ENCODE measurements at regions not wholly inside any gene's neighbourhood (a gene's known extent, or its start where the extent isn't known, plus 50 kb on each side); places are given as distances from the start of the nearest gene placed in this dataset.

GRCh38 chr5:154129013-154129412 is 61.5 kb upstream of the GALNT10 start:
- CTCF ChIA-PET: interaction anchor here (1.7 kb wide), 1 partner anchor 15 kb away, joined by 5 read pairs; no protein-coding TSS in a partner anchor
- POLR2A ChIA-PET: no interaction called here
- no peak for DNase-seq (ENCODE audit: extremely low spot score)
- TF ChIP-seq CTCF (IDR thresholded peaks at IDR 0.05; ENCODE audit: control extremely low read depth, extremely low read depth, low read depth, missing control alignments): no peak

GRCh38 chr5:154129921-154130320 is 60.6 kb upstream of the GALNT10 start:
- ChIA-PET CTCF (interaction anchor here (1.7 kb wide), 1 partner anchor 16 kb away, joined by 5 read pairs; no protein-coding TSS in a partner anchor), POLR2A (no interaction called here)
- no peak for DNase-seq (ENCODE audit: extremely low spot score)
- TF ChIP-seq CTCF (IDR thresholded peaks at IDR 0.05; ENCODE audit: control extremely low read depth, extremely low read depth, low read depth, missing control alignments): no peak

GRCh38 chr5:154131817-154132216 is 58.7 kb upstream of the GALNT10 start:
- no peak for DNase-seq (ENCODE audit: extremely low spot score)
- POLR2A ChIA-PET: no interaction called here
- CTCF ChIA-PET: interaction anchor here (0.9 to 1.1 kb wide), 3 partner anchors 16 to 72 kb away, joined by 3 to 5 read pairs (median 3); no protein-coding TSS in a partner anchor
- no peak for TF ChIP-seq CTCF (IDR thresholded peaks at IDR 0.05; ENCODE audit: control extremely low read depth, extremely low read depth, low read depth, missing control alignments)

- ChIA-PET CTCF (no interaction called here), POLR2A (no interaction called here)
- no peak for TF ChIP-seq CTCF (IDR thresholded peaks at IDR 0.05; ENCODE audit: control extremely low read depth, extremely low read depth, low read depth, missing control alignments)
These were observed 57.7 kb upstream of the GALNT10 start for GRCh38 chr5:154132718-154133307.

GRCh38 chr5:154133591-154133990 is 56.9 kb upstream of the GALNT10 start:
- no peak for DNase-seq (ENCODE audit: extremely low spot score)
- no peak for TF ChIP-seq CTCF (IDR thresholded peaks at IDR 0.05; ENCODE audit: control extremely low read depth, extremely low read depth, low read depth, missing control alignments)
- ChIA-PET POLR2A (no interaction called here), CTCF (no interaction called here)

More at GRCh38 chr5:154132718-154133307, 57.7 kb upstream of the GALNT10 start:
- DNase-seq (ENCODE audit: extremely low spot score): no peak

- POLR2A ChIA-PET: no interaction called here
- no peak for TF ChIP-seq CTCF (IDR thresholded peaks at IDR 0.05; ENCODE audit: control extremely low read depth, extremely low read depth, low read depth, missing control alignments)
- DNase-seq (ENCODE audit: extremely low spot score): no peak
- CTCF ChIA-PET: no interaction called here
These were observed 56.0 kb upstream of the GALNT10 start for GRCh38 chr5:154134499-154134898.
